ENCODE measurements at regions not wholly inside any gene's neighbourhood (a gene's known extent, or its start where the extent isn't known, plus 50 kb on each side); places are given as distances from the start of the nearest gene placed in this dataset.

- CTCF ChIA-PET, result interaction anchor here (1.5 kb wide), 1 partner anchor 16 kb away, joined by 3 read pairs; no protein-coding TSS in a partner anchor
- no peaks in the 10 kb centered on the region for H3K36me3 ChIP-seq (replicated peaks in 1 of 2; ENCODE audit: control insufficient read depth in 1 of 2, insufficient read depth in 2 of 2, low read length in 1 of 2)
- 55% methylated on average over 8 of the region's 8 CpGs for WGBS (ENCODE audit: low lambda C conversion rate)
- H3K4me1 ChIP-seq (ENCODE audit: control insufficient read depth in 1 of 2, insufficient read depth in 2 of 2, low read depth in 1 of 2, low read length in 1 of 2), result peaks cover 0 to 8% of the 10 kb centered on the region in 2 experiments; a peak in 1 of 4 replicates
- POLR2A ChIA-PET, result no interaction called here
- H3K27ac ChIP-seq (ENCODE audit: low read depth in 2 of 2, low read length in 1 of 2), result no peak overlapping the region
- no peak overlapping the region for H3K9ac ChIP-seq
- no peaks in the 10 kb centered on the region for H3F3A ChIP-seq (replicated peaks; ENCODE audit: insufficient read depth)
- no peaks in the 10 kb centered on the region; the same call in 1 of the 2 replicates for H3K27me3 ChIP-seq (ENCODE audit: insufficient read depth)
- H3K9me2 ChIP-seq, result no peaks in the 10 kb centered on the region
- H3K4me2 ChIP-seq, result no peak overlapping the region
- no peak overlapping the region for H2AFZ ChIP-seq (ENCODE audit: low read depth)
- H4K20me1 ChIP-seq (ENCODE audit: insufficient read depth), result no peaks in the 10 kb centered on the region
- TF ChIP-seq NRF1 (IDR thresholded peaks at IDR 0.05; ENCODE audit: low read depth, low read length), result no peak
- no peak overlapping the region for H3K4me3 ChIP-seq (ENCODE audit: low read depth in 2 of 2, low read length in 1 of 2)
- DNase-seq, result no peak
- H3K79me2 ChIP-seq (ENCODE audit: insufficient read depth), result no peaks in the 10 kb centered on the region
- no peaks in the 10 kb centered on the region for H3K9me3 ChIP-seq
Measured at GRCh38 chr11:11672789-11673188, 51.0 kb upstream of the GALNT18 start.

DNA sequence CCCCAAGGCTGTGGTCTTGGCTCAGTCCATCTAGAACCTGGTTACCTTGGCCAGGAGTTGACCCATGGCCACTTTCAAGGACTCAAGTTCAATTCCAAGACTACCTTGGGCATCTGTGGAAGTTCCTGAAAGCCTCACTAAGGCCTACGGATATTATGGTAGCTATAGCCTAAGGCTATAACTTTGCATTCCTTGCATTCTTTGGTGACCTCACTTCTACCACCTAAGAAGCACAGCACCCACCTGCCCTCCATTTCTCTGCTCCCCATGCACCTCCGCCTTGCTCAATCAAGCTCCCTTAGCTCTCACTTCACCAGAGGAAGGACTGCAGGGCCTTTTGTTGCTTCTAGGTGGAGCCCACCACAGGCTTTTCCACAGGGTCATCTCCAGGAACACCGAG, 50.3 kb upstream of the GALNT18 start:
- H3K9me3 ChIP-seq, result no peaks in the 10 kb centered on the region
- peaks cover 0 to 8% of the 10 kb centered on the region in 2 experiments; a peak in 1 of 4 replicates for H3K4me1 ChIP-seq (ENCODE audit: control insufficient read depth in 1 of 2, insufficient read depth in 2 of 2, low read depth in 1 of 2, low read length in 1 of 2)
- DNase-seq, result no peak
- WGBS (ENCODE audit: low lambda C conversion rate), result 52% methylated on average over 3 of the region's 3 CpGs
- no peaks in the 10 kb centered on the region for H3F3A ChIP-seq (replicated peaks; ENCODE audit: insufficient read depth)
- no peak overlapping the region for H3K9ac ChIP-seq
- H4K20me1 ChIP-seq (ENCODE audit: insufficient read depth), result no peaks in the 10 kb centered on the region
- H3K4me2 ChIP-seq, result no peak overlapping the region
- H3K36me3 ChIP-seq (replicated peaks in 1 of 2; ENCODE audit: control insufficient read depth in 1 of 2, insufficient read depth in 2 of 2, low read length in 1 of 2), result no peaks in the 10 kb centered on the region
- no peaks in the 10 kb centered on the region for H3K79me2 ChIP-seq (ENCODE audit: insufficient read depth)
- H3K27ac ChIP-seq (ENCODE audit: low read depth in 2 of 2, low read length in 1 of 2), result no peak overlapping the region
- POLR2A ChIA-PET, result no interaction called here
- TF ChIP-seq SIN3A (IDR thresholded peaks at IDR 0.05; ENCODE audit: borderline replicate concordance, low read depth, low read length) (no peak), ZBTB33 (IDR thresholded peaks at IDR 0.05; ENCODE audit: borderline replicate concordance, low read depth) (no peak), RCOR1 (IDR thresholded peaks at IDR 0.05; ENCODE audit: low read length) (no peak), REST (IDR thresholded peaks at IDR 0.05; ENCODE audit: low read depth, low read length) (no peak), JUND (IDR thresholded peaks at IDR 0.05) (no peak), CTCF (IDR thresholded peaks at IDR 0.05) (no peak), MAX (IDR thresholded peaks at IDR 0.05; ENCODE audit: low read depth) (no peak), EP300 (IDR thresholded peaks at IDR 0.05; ENCODE audit: borderline replicate concordance in 1 of 2, low read depth in 1 of 2, low read length in 1 of 2) (no peak), TCF12 (IDR thresholded peaks at IDR 0.05) (no peak), TAF1 (IDR thresholded peaks at IDR 0.05; ENCODE audit: borderline replicate concordance, low read depth, low read length) (no peak)
- no peaks in the 10 kb centered on the region for H3K9me2 ChIP-seq
- no peak overlapping the region for H2AFZ ChIP-seq (ENCODE audit: low read depth)
- H3K27me3 ChIP-seq (ENCODE audit: insufficient read depth), result no peaks in the 10 kb centered on the region; the same call in 1 of the 2 replicates
- no peak overlapping the region for H3K4me3 ChIP-seq (ENCODE audit: low read depth in 2 of 2, low read length in 1 of 2)
- CTCF ChIA-PET, result interaction anchor here (1.5 to 5.4 kb wide), 2 partner anchors 14 to 17 kb away, joined by 3 to 23 read pairs; no protein-coding TSS in a partner anchor

All from SK-N-SH (cell line).